ENCODE measurements at regions not wholly inside any gene's neighbourhood (a gene's known extent, or its start where the extent isn't known, plus 50 kb on each side); places are given as distances from the start of the nearest gene placed in this dataset.

GRCh38 chr11:127726367-127726766 lies 725.8 kb upstream of the KIRREL3 start (continued):
- no peak for TF ChIP-seq TSHZ2 (CRISPR knock-in tag; IDR thresholded peaks at IDR 0.05)

GRCh38 chr11:127723714-127724113 lies 723.1 kb upstream of the KIRREL3 start:
- TF ChIP-seq ZNF8 (CRISPR knock-in tag; IDR thresholded peaks at IDR 0.05) (no peak), ARNTL (CRISPR knock-in tag; IDR thresholded peaks at IDR 0.05; ENCODE audit: borderline replicate concordance, low read depth) (no peak), ISL1 (CRISPR knock-in tag; IDR thresholded peaks at IDR 0.05) (no peak), ZFP3 (CRISPR knock-in tag; IDR thresholded peaks at IDR 0.05) (no peak), TCF4 (CRISPR knock-in tag; IDR thresholded peaks at IDR 0.05; ENCODE audit: borderline replicate concordance) (no peak), ZNF565 (CRISPR knock-in tag; conservative IDR thresholded peaks at IDR 0.05; ENCODE audit: low read depth) (no peak), CREB5 (CRISPR knock-in tag; IDR thresholded peaks at IDR 0.05; ENCODE audit: low read depth) (no peak), TOX (CRISPR knock-in tag; IDR thresholded peaks at IDR 0.05; ENCODE audit: borderline replicate concordance) (no peak), ESRRG (CRISPR knock-in tag; IDR thresholded peaks at IDR 0.05) (no peak), POU6F1 (CRISPR knock-in tag; IDR thresholded peaks at IDR 0.05; ENCODE audit: borderline replicate concordance, low read depth) (no peak), TSHZ2 (CRISPR knock-in tag; IDR thresholded peaks at IDR 0.05) (no peak), OSR1 (CRISPR knock-in tag; IDR thresholded peaks at IDR 0.05) (no peak), RARB (CRISPR knock-in tag; IDR thresholded peaks at IDR 0.05) (no peak), GLIS3 (CRISPR knock-in tag; IDR thresholded peaks at IDR 0.05) (no peak)
- ATAC-seq, result no peak

GRCh38 chr11:127713226-127713625 lies 712.7 kb upstream of the KIRREL3 start:
- TF ChIP-seq ISL1 (CRISPR knock-in tag; IDR thresholded peaks at IDR 0.05) (no peak), ZFP30 (CRISPR knock-in tag; IDR thresholded peaks at IDR 0.05) (no peak)

GRCh38 chr11:127711748-127712147 lies 711.2 kb upstream of the KIRREL3 start:
- TF ChIP-seq TSHZ2 (CRISPR knock-in tag; IDR thresholded peaks at IDR 0.05) (no peak), ZNF8 (CRISPR knock-in tag; IDR thresholded peaks at IDR 0.05) (no peak), PPARA (CRISPR knock-in tag; IDR thresholded peaks at IDR 0.05; ENCODE audit: borderline replicate concordance) (no peak), ZNF70 (CRISPR knock-in tag; IDR thresholded peaks at IDR 0.05) (no peak), TOX (CRISPR knock-in tag; IDR thresholded peaks at IDR 0.05; ENCODE audit: borderline replicate concordance) (no peak), GLIS3 (CRISPR knock-in tag; IDR thresholded peaks at IDR 0.05) (no peak)
- ATAC-seq, result no peak

More at GRCh38 chr11:127713226-127713625, 712.7 kb upstream of the KIRREL3 start:
- no peak for ATAC-seq
